NK-92 treated with Interleukin-12 subunit alpha and Interleukin-12 subunit beta, amount 100 ng/mL, for 24 hours (cell line): ENCODE measurements at regions not wholly inside any gene's neighbourhood (a gene's known extent, or its start where the extent isn't known, plus 50 kb on each side); places are given as distances from the start of the nearest gene placed in this dataset.

Experiments
- DNase-seq: peaks from one replicate; lab custom pipeline; 2025; lab: John Stamatoyannopoulos, UW

GRCh38 chr5:135723491-135723890 is 111.0 kb upstream of the SLC25A48 start:
- DNase-seq, result no peak

GRCh38 chr5:135721548-135722090 is 112.8 kb upstream of the SLC25A48 start:
- DNase-seq, result no peak

GRCh38 chr5:135720191-135720590 is 114.3 kb upstream of the SLC25A48 start:
- DNase-seq, result no peak

- no peak for DNase-seq
Measured at GRCh38 chr5:135719428-135720063, 114.9 kb upstream of the SLC25A48 start.

GRCh38 chr5:135718651-135719050 is 115.8 kb upstream of the SLC25A48 start:
- peak; percentile 63 for DNase-seq

GRCh38 chr5:135718151-135718550 is 116.3 kb upstream of the SLC25A48 start:
- peak; percentile 41 for DNase-seq

GRCh38 chr5:135715267-135716055 is 119.0 kb upstream of the SLC25A48 start:
- DNase-seq, result no peak

- DNase-seq, result no peak
Measured at GRCh38 chr5:135714126-135714894, 120.2 kb upstream of the SLC25A48 start.

GRCh38 chr5:135713161-135713915 is 121.1 kb upstream of the SLC25A48 start:
- DNase-seq, result no peak

- DNase-seq, result no peak
Measured at GRCh38 chr5:135711911-135712310, 122.6 kb upstream of the SLC25A48 start.

GRCh38 chr5:135710045-135710675 is 124.3 kb upstream of the SLC25A48 start:
- DNase-seq, result peak; percentile 40

GRCh38 chr5:135709208-135709575 is 125.3 kb upstream of the SLC25A48 start:
- DNase-seq, result no peak

- no peak for DNase-seq
Measured at GRCh38 chr5:135708481-135709207, 125.8 kb upstream of the SLC25A48 start.

- DNase-seq, result no peak
Measured at GRCh38 chr5:135707302-135707701, 127.2 kb upstream of the SLC25A48 start.

GRCh38 chr5:135706893-135707292 is 127.6 kb upstream of the SLC25A48 start:
- DNase-seq, result no peak

- DNase-seq, result no peak
Measured at GRCh38 chr5:135706474-135706873, 127.7 kb upstream of the CXCL14 start.

- DNase-seq, result no peak
Measured at GRCh38 chr5:135705941-135706466, 127.2 kb upstream of the CXCL14 start.

- DNase-seq, result no peak
Measured at GRCh38 chr5:135705141-135705631, 126.4 kb upstream of the CXCL14 start.

- no peak for DNase-seq
Measured at GRCh38 chr5:135704616-135705015, 125.8 kb upstream of the CXCL14 start.

- DNase-seq, result no peak
Measured at GRCh38 chr5:135703016-135703550, 124.3 kb upstream of the CXCL14 start.
